Kidney glomerular epithelial cell (primary cell): ENCODE measurements at regions not wholly inside any gene's neighbourhood (a gene's known extent, or its start where the extent isn't known, plus 50 kb on each side); places are given as distances from the start of the nearest gene placed in this dataset.

Experiments used
- DNase-seq: peaks from one replicate; lab custom pipeline; 2025; lab: John Stamatoyannopoulos, UW

DNA sequence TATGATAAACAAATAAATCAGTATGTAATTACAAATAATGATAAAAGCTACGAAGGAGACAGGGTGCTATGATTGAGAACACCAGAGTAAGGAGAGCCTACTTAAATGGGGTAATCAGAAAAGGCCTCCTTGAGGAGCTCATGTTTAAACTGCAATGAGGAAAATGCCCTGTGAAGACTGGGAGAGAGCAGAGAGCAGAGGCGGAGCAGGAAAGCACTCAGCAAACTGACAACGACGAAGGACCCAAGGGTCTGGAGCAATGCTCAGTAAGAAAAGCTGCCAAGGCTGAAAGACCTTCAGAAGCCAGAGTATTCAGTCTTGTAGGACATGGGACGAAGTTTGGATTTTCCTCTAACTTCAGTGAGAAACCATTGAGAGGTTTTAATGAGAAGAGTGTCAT is 114.2 kb upstream of the PLEKHA5 start:
- no peak for DNase-seq

DNA sequence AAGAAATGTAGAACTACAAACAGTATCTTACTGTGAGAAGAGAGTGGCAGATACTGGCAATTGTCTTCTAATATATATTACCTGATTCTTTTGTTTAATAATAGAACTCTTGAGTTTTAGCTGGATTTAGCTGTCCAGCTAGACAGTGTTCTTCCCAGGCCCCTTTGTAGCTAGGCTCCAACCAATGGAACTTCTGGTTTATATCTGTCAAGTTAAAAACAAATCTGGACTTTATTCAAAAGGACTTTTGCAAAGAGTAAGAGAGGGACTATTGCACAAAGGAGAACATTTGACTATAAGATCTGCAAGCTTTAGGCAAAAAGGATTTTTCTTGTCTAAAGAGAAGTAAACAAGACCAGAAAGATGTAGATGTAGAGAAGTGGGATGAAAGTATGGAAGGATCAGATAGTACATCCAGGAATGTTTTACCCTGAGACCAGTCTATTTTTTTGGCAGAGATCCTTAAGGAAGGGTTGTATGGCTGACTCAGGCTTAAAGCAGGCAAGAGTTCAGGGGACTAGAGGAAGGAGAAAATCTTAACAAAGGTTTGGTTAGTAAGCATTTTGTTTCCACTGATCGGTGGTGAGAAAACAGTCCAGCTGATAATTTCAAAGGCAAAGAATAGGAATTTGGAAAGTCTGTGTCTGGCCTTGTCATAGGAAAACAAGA is 111.1 kb upstream of the PLEKHA5 start:
- DNase-seq = peak; percentile 65

DNA sequence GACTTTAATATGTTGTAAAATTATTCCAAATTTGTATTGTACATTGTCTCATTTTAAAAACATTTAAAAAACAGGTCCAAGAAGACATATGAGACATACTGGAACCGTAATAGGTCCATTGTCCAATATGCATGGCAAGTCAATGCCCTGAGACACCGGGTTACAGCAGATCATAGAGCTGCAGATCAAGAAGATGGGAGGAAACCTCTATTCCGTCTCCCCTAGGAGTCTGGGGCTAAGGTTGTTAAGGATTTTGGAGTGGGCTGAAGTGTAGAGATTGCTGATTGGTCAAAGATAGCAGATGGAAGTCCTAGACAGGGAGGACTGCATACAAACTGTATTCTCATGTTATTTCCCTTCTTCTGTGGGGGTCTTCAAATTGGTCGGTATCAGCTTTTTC is 108.3 kb upstream of the PLEKHA5 start:
- DNase-seq = no peak

DNA sequence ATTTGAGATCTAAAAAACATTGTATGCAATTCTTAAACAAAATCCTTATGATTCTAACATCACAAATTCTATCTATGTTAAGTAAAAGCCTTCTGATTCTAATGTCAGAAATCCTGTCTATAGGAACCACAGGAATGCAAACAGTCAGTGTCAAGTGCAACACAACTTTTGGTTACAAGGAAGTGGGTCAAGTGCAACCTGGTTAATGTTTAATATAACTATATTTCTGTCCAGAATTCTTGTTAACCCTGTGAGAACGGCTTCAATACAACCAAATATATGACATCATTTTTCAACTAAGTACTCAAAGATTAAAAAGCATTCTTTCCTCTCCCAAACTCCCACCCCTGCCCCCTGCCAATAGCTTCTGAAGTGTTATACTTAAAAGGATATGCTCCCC is 107.9 kb upstream of the PLEKHA5 start:
- peak; percentile 83 for DNase-seq

- DNase-seq = peak; percentile 21
Observed at GRCh38 chr12:19025582-19025981, 104.0 kb upstream of the PLEKHA5 start.

- no peak for DNase-seq
Observed at GRCh38 chr12:19026034-19026433, 103.5 kb upstream of the PLEKHA5 start.

- DNase-seq = no peak
Observed at GRCh38 chr12:19026614-19027488, 102.7 kb upstream of the PLEKHA5 start.

DNA sequence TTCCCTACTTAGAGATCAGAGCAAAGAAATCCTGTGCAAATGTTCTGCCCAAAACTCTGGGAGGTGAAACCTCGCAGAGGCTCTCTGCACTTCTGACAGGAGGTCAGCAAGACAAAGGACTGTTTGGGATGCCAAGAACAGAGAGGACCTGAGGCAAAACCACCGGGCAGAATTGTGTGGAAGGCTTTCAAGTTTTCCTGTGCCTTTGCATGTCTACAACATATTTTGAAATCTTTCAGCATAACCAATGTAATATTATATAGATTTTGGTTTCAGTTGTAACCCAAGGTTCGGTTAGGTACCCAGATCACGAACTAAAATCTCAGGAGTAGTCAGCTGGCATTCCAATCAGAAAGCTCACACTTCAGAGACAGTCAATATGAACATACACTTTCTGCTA is 99.4 kb upstream of the PLEKHA5 start:
- no peak for DNase-seq

GRCh38 chr12:19030603-19031002 is 98.9 kb upstream of the PLEKHA5 start:
- no peak for DNase-seq

- DNase-seq = peak; percentile 60
Observed at GRCh38 chr12:19031032-19031431, 98.5 kb upstream of the PLEKHA5 start.

DNA sequence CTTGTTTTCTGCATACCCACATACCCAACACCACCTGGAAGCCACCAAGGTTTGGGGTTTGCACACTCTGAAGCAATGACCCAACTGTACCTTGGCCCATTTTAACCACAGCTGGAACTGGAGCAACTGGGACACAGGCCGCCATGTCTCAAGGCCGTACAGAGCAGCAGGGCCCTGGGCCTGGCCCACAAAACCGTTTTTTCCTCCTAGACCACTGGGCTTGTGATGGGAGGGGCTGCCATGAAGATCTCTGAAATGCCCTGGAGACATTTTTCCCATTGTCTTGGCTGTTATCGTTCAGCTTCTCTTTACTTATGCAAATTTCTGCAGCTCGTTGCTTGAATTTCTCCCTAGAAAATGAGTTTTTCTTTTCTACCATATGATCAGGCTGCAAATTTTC is 96.7 kb upstream of the PLEKHA5 start:
- no peak for DNase-seq

DNA sequence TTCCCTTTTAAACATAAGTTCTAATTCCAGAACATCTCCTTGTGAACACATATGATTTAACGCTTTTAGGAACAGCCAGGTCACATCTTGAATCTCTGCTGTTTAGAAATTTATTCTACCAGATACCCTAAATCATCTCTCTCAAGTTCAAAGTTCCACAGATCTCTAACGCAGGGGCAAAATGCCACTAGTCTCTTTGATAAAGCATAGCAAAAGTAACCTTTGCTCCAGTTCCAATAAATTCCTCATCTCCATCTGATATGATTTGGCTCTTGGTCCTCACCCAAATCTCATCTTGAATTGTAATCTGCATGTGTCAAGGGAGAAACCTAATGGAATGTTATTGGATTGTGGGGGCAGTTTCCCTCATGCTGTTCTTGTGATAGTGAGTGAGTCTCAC is 96.3 kb upstream of the PLEKHA5 start:
- DNase-seq = no peak

DNA sequence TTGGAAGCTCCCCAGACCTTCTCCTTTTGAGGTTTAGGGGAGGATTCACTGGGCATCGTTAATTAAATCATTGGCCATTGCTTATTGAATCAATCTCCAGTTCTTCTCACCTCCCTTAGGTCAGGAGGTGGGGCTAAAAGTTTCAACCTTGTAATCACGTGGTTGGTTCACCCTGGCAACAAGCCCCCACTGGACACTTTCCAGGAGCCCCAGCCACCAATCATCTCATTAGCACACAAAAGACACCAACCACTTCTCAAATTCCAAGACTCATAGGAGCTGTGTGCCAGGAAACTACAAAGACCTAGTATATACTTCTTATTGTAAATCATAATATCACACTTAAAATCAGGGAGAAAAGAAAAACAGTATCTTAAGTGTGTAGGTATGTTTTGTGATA is 94.6 kb upstream of the PLEKHA5 start:
- no peak for DNase-seq

GRCh38 chr12:19035536-19035935 is 94.0 kb upstream of the PLEKHA5 start:
- no peak for DNase-seq

GRCh38 chr12:19036673-19037357 is 92.7 kb upstream of the PLEKHA5 start:
- no peak for DNase-seq

- no peak for DNase-seq
Observed at GRCh38 chr12:19038209-19038608, 91.3 kb upstream of the PLEKHA5 start.

DNA sequence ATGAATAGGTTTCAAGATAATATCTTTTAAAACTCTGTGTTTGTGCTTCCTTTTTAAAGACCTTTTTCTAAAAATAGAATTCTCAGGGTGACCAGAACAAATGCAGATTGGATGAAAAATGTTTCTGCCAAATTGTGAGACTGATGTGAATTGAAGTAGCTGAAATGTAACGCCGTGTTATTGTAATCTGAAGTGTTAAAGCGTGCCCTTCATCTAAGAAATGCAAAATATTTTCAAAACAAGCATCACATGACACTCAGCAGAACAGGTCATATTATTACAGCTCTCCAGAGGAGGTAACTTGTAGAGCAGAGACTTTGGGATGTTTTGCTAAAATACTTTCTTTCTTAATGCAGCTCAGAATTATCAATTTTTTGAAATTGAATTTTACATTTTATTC is 90.0 kb upstream of the PLEKHA5 start:
- DNase-seq = peak; percentile 6

- no peak for DNase-seq
Observed at GRCh38 chr12:19042221-19042620, 87.3 kb upstream of the PLEKHA5 start.

DNA sequence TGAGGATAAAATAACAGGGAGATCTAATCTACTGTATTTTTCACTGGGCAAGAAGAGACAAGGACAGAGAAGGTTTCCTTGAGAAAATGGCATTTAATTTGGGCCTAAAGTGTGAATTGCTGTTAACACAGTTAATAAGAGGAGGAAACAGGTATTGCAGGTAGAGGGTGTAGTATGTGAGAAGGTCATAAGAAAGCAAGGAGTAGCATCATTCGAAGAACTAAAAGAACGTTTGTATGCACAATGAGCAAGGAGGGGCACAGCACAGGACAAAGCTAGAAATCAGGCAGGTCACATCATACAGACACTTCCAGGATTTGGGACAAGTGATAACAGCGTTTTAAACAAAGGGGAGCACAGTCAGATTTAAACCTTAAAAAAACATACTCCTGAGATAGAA is 85.1 kb upstream of the PLEKHA5 start:
- no peak for DNase-seq

DNA sequence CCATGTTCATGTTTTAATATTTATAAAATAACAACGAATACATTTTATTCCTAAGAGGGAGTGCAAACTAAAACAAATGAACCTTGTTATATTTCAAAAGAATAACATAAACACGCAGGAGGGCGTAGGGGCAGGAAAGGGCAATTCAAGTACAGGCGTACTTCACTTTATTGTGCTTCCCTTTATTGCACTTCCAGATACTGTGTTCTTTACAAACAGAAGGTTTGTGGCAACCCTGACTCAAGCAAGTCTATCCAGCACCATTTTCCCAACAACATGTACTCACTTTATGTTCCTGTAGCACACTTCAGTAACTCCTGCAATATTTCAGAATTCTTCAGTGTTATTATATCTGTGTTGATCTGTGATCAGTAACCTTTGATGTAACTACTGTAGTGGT is 84.6 kb upstream of the PLEKHA5 start:
- DNase-seq = no peak

GRCh38 chr12:19045426-19045825 is 84.1 kb upstream of the PLEKHA5 start:
- peak; percentile 73 for DNase-seq

- no peak for DNase-seq
Observed at GRCh38 chr12:19048943-19049342, 80.6 kb upstream of the PLEKHA5 start.

GRCh38 chr12:19052689-19053088 is 76.8 kb upstream of the PLEKHA5 start:
- no peak for DNase-seq
